Cardiac fibroblast (primary cell): ENCODE measurements at regions not wholly inside any gene's neighbourhood (a gene's known extent, or its start where the extent isn't known, plus 50 kb on each side); places are given as distances from the start of the nearest gene placed in this dataset.

Source experiments
- DNase-seq, 2 donors: peaks; one replicate each; pipeline versions ENCODE4 v3.0.0 to v3.0.0-alpha.2; 2010; ENCODE audit warnings: low read depth in 2 of 2
- H3K4me3 ChIP-seq, 2 donors: replicated peaks in 1 of 2; 1 replicate in 1 of 2; 2 replicates in 1 of 2; pipeline ENCODE4 v1.5.1; 2011; ENCODE audit warnings: low read depth in 2 of 2, low read length in 2 of 2, mild to moderate bottlenecking in 2 of 2, moderate library complexity in 1 of 2
- CTCF ChIP-seq: IDR thresholded peaks from one replicate; pipeline ENCODE4 v1.5.1; 2011; ENCODE audit warnings: low read depth, mild to moderate bottlenecking, low read length, inconsistent platforms

- H3K4me3 ChIP-seq = no peak overlapping the region
- TF ChIP-seq CTCF = no peak
- DNase-seq = no peak
These were observed 104.7 kb downstream of the RIPK4 start for GRCh38 chr21:41662161-41662560.

GRCh38 chr21:41660748-41661147 is 106.1 kb downstream of the RIPK4 start:
- no peak for TF ChIP-seq CTCF
- no peak for DNase-seq
- no peak overlapping the region for H3K4me3 ChIP-seq

GRCh38 chr21:41659791-41660560 is 106.9 kb downstream of the RIPK4 start:
- H3K4me3 ChIP-seq = no peak overlapping the region
- peak; percentile 70 to 81 for DNase-seq
- peak; percentile 72 for TF ChIP-seq CTCF

GRCh38 chr21:41656946-41657525 is 109.8 kb downstream of the RIPK4 start:
- no peak for DNase-seq
- H3K4me3 ChIP-seq = no peak overlapping the region
- TF ChIP-seq CTCF = no peak

- no peak overlapping the region for H3K4me3 ChIP-seq
- DNase-seq = no peak
- TF ChIP-seq CTCF = no peak
These were observed 111.6 kb downstream of the RIPK4 start for GRCh38 chr21:41655259-41655658.

- H3K4me3 ChIP-seq = no peak overlapping the region
- peak; percentile 79 to 90 for DNase-seq
- TF ChIP-seq CTCF = no peak
These were observed 112.8 kb downstream of the RIPK4 start for GRCh38 chr21:41653954-41654491.
